Endothelial cell of umbilical vein (primary cell): ENCODE measurements at regions not wholly inside any gene's neighbourhood (a gene's known extent, or its start where the extent isn't known, plus 50 kb on each side); places are given as distances from the start of the nearest gene placed in this dataset.

Experiments used
- BruUV-seq: library from RNA; stranded (reverse); fragments of 400-500 nt; replicated peaks from 2 replicates; lab custom pipeline; 2021; lab: Mats Ljungman, UMichigan
- CTCF ChIA-PET: fragments of 300-600, 350-600 bp; sonication (Branson Sonifier 250); formaldehyde crosslinking; loops from one replicate; lab custom pipeline; 2021; ENCODE audit warnings: antibody characterized with exemption, inconsistent platforms; lab: Charles Lee
- POLR2A ChIA-PET: fragments of 300-600, 350-600 bp; sonication (Branson Sonifier 250); formaldehyde crosslinking; loops from one replicate; lab custom pipeline; 2021; ENCODE audit warnings: antibody characterized with exemption, inconsistent platforms; lab: Charles Lee
- DNase-seq: peaks from one replicate; pipeline ENCODE4 v3.0.0-alpha.2; 2011; ENCODE audit warnings: low read depth, low spot score
- FAIRE-seq: peaks from 2 replicates; lab custom pipeline; 2011; peaks lifted over from hg19 to GRCh38; lab: Jason Lieb, UNC
- H2AFZ ChIP-seq: 2 replicates; pipeline ENCODE4 v1.6.0; 2012; ENCODE audit warnings: low read depth, low read length, control low read depth, inconsistent platforms
- H3K27ac ChIP-seq: 2 replicates; pipeline ENCODE4 v1.5.1; 2011; ENCODE audit warnings: low read depth, mild to moderate bottlenecking, control low read depth, low read length, moderate library complexity; ENCODE audit not compliant: insufficient read depth
- H3K27me3 ChIP-seq, 2 experiments: 2 replicates each; pipeline versions ENCODE4 v1.6.0 to v1.6.1; 2011; ENCODE audit warnings: low read length in 2 of 2, mixed read lengths in 1 of 2; ENCODE audit not compliant: control insufficient read depth in 2 of 2, insufficient read depth in 2 of 2
- H3K36me3 ChIP-seq, 2 experiments: 2 replicates in 1 of 2; 3 replicates in 1 of 2; pipeline ENCODE4 v1.5.1; 2011; ENCODE audit warnings: low read length in 2 of 2, mild to moderate bottlenecking in 1 of 2, moderate library complexity in 1 of 2; ENCODE audit not compliant: control insufficient read depth in 2 of 2, insufficient read depth in 2 of 2; ENCODE audit errors: extremely low read depth in 1 of 2
- H3K4me1 ChIP-seq: 3 replicates; pipeline ENCODE4 v1.5.1; 2011; ENCODE audit warnings: mild to moderate bottlenecking, low read length; ENCODE audit not compliant: control insufficient read depth, insufficient read depth; ENCODE audit errors: extremely low read depth
- H3K4me2 ChIP-seq: 2 replicates; pipeline ENCODE4 v1.6.1; 2011; ENCODE audit warnings: low read length, control low read depth, mixed read lengths; ENCODE audit not compliant: insufficient read depth
- H3K4me3 ChIP-seq, 3 experiments: fragments of 200-600 bp in 1 of 3; sonication (generic), shearing (Covaris generic) in 1 of 3; replicated peaks in 1 of 3; 2 replicates each; pipeline ENCODE4 v1.5.1; 2011 to 2016; ENCODE audit warnings: control low read depth in 3 of 3, low read length in 3 of 3, mild to moderate bottlenecking in 2 of 3, inconsistent platforms in 1 of 3, low read depth in 1 of 3, moderate library complexity in 1 of 3; ENCODE audit not compliant: insufficient read depth in 1 of 3
- H3K79me2 ChIP-seq: 2 replicates; pipeline ENCODE4 v1.6.0; 2012; ENCODE audit warnings: low read length, inconsistent platforms; ENCODE audit not compliant: control insufficient read depth, insufficient read depth
- H3K9ac ChIP-seq: replicated peaks from 2 replicates; pipeline ENCODE3; 2011; ENCODE audit warnings: low read length, control low read depth; ENCODE audit not compliant: insufficient read depth; ENCODE audit errors: extremely low read depth
- H3K9me1 ChIP-seq: replicated peaks from 3 replicates; pipeline ENCODE4 v1.6.0; 2011; ENCODE audit warnings: mild to moderate bottlenecking, low read length; ENCODE audit not compliant: control insufficient read depth, insufficient read depth; ENCODE audit errors: extremely low read depth
- H3K9me3 ChIP-seq: replicated peaks from 2 replicates; pipeline ENCODE4 v1.5.1; 2012; ENCODE audit warnings: low read length, inconsistent platforms; ENCODE audit not compliant: control insufficient read depth, insufficient read depth
- H4K20me1 ChIP-seq: replicated peaks from 2 replicates; pipeline ENCODE3; 2011; ENCODE audit warnings: mild to moderate bottlenecking, low read length; ENCODE audit not compliant: control insufficient read depth, insufficient read depth; ENCODE audit errors: extremely low read depth
- EZH2 ChIP-seq: IDR thresholded peaks from 2 replicates; pipeline ENCODE4 v1.6.1; 2012; ENCODE audit warnings: borderline replicate concordance, low read depth, mild to moderate bottlenecking, moderate library complexity, low read length, inconsistent platforms; ENCODE audit not compliant: severe bottlenecking
- FOS ChIP-seq: IDR thresholded peaks from 2 replicates; pipeline ENCODE4 v1.6.1; 2011; ENCODE audit warnings: mild to moderate bottlenecking, low read length, moderate library complexity, borderline replicate concordance; ENCODE audit not compliant: insufficient read depth
- GATA2 ChIP-seq: IDR thresholded peaks from 2 replicates; pipeline ENCODE4 v1.7.0; 2011; ENCODE audit warnings: low read depth, mild to moderate bottlenecking, moderate library complexity, mixed read lengths, low read length; ENCODE audit not compliant: insufficient read length, insufficient read depth
- JUN ChIP-seq: IDR thresholded peaks from 2 replicates; pipeline ENCODE4 v1.6.1; 2011; ENCODE audit warnings: borderline replicate concordance, low read depth; ENCODE audit not compliant: insufficient read length, insufficient read depth
- MYC ChIP-seq: IDR thresholded peaks from one replicate; pipeline ENCODE4 v1.6.1; 2011; ENCODE audit warnings: mild to moderate bottlenecking, low read depth, low read length
- POLR2A ChIP-seq: IDR thresholded peaks from 2 replicates; pipeline ENCODE4 v1.6.1; 2012; ENCODE audit warnings: low read depth, mild to moderate bottlenecking, control low read depth, low read length
- POLR2AphosphoS5 ChIP-seq: IDR thresholded peaks from 2 replicates; pipeline ENCODE4 v1.6.1; 2012; ENCODE audit warnings: low read depth, mild to moderate bottlenecking, control low read depth, low read length, moderate library complexity; ENCODE audit not compliant: insufficient read depth
- dilution Hi-C: fragments of 300-500 bp; cut with MboI; formaldehyde crosslinking; loops from one replicate; pipeline ENCODE4 v1.15.0; 2019; ENCODE audit warnings: low sequenced_read_pairs; ENCODE audit not compliant: extremely low pct_ligation_motif_present
- intact Hi-C: fragments of 100-400 bp; cut with micrococcal nuclease; formaldehyde crosslinking; loops from one replicate; pipeline ENCODE4 v1.10.0; 2022
- TF ChIP-seq, protein P1 (sequence below), 2 donors: IDR thresholded peaks; 1 replicate in 1 of 2; 2 replicates in 1 of 2; pipeline ENCODE4 v1.5.1; 2011; ENCODE audit warnings: low read length in 2 of 2, mild to moderate bottlenecking in 2 of 2, moderate library complexity in 2 of 2, control low read depth in 1 of 2, inconsistent platforms in 1 of 2, low read depth in 1 of 2; ENCODE audit not compliant: insufficient read depth in 1 of 2; ENCODE audit errors: extremely low read depth in 1 of 2
- TF ChIP-seq, protein P2 (sequence below): IDR thresholded peaks from 2 replicates; pipeline ENCODE4 v1.6.1; 2011; ENCODE audit not compliant: insufficient read depth, insufficient read length

DNA sequence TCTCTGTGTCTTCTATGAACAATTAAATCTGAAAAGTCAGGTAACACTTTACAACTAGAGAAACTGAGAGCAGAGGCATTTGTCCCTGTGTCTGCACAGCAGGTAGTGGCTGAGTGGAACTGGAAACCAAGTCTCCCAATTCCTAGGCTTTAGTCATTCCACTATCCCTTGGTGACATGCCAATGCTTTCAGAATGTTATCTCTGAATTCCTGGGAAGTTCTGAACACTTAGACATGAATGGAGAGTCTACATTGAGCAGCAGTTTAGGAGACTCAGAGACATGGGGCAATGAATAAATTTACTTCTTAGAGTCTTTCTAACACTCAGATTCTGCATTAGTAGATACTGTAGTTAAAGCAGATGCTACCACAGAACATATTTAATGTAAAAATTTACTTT lies 94.8 kb upstream of the APC start:
- Histone ChIP-seq H3K9me1 (no peaks in the 10 kb centered on the region), H3K4me1 (no peaks in the 10 kb centered on the region), H3K79me2 (no peaks in the 10 kb centered on the region), H2AFZ (no peak overlapping the region), H3K27me3 (peaks cover 2 to 6% of the 10 kb centered on the region in 2 experiments), H3K9me3 (no peaks in the 10 kb centered on the region), H3K36me3 (no peaks in the 10 kb centered on the region), H3K9ac (no peak overlapping the region), H3K4me3 (no peak overlapping the region), H3K27ac (no peak overlapping the region), H4K20me1 (no peaks in the 10 kb centered on the region), H3K4me2 (no peak overlapping the region)
- DNase-seq, result no peak
- POLR2A ChIA-PET, result no interaction called here
- no TSS peak for BruUV-seq
- TF ChIP-seq POLR2A (no peak), JUN (no peak), POLR2AphosphoS5 (no peak), EZH2 (no peak)
- intact Hi-C loops, result no loop called here
- CTCF ChIA-PET, result no interaction called here
- no peak for FAIRE-seq
- dilution Hi-C loops, result no loop called here

DNA sequence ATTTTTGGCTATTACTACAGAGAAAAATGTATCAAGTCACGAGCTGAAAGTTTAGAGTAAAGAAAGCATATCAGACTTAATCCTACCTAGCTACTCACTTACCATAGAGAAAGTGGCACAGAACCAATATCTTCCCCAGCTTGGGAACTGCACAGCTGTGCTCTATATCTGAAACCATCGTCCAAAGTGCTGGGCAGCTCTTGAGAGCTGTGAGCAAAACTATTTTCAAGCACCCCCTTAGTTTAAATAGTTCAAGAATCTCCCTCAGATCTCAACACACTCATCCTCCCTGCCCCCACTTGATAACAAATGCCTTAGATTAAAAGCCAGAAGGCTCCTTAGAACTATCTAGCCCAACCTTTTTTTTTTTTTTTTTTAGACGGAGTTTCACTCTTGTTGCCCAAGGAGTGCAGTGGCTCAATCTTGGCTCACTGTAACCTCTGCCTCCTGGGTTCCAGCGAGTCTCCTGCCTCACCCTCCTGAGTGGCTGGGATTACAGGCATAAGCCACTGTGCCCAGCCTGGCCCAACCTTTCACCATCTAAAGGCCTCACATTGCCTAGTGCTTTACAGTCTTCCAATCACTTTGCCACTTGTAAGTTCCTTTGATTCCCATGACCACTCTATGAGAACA lies 94.2 kb upstream of the APC start:
- Histone ChIP-seq H3K27me3 (peaks cover 2 to 6% of the 10 kb centered on the region in 2 experiments), H3K79me2 (no peaks in the 10 kb centered on the region), H3K4me1 (no peaks in the 10 kb centered on the region), H3K9me1 (no peaks in the 10 kb centered on the region), H3K27ac (no peak overlapping the region), H3K36me3 (no peaks in the 10 kb centered on the region), H4K20me1 (no peaks in the 10 kb centered on the region), H3K9ac (no peak overlapping the region), H3K4me3 (no peak overlapping the region), H2AFZ (no peak overlapping the region), H3K4me2 (no peak overlapping the region), H3K9me3 (no peaks in the 10 kb centered on the region)
- ChIA-PET CTCF (no interaction called here), POLR2A (no interaction called here)
- dilution Hi-C loops, result no loop called here
- FAIRE-seq (no peak), DNase-seq (no peak)
- BruUV-seq, result no TSS peak
- intact Hi-C loops, result no loop called here
- TF ChIP-seq, protein P1, sequence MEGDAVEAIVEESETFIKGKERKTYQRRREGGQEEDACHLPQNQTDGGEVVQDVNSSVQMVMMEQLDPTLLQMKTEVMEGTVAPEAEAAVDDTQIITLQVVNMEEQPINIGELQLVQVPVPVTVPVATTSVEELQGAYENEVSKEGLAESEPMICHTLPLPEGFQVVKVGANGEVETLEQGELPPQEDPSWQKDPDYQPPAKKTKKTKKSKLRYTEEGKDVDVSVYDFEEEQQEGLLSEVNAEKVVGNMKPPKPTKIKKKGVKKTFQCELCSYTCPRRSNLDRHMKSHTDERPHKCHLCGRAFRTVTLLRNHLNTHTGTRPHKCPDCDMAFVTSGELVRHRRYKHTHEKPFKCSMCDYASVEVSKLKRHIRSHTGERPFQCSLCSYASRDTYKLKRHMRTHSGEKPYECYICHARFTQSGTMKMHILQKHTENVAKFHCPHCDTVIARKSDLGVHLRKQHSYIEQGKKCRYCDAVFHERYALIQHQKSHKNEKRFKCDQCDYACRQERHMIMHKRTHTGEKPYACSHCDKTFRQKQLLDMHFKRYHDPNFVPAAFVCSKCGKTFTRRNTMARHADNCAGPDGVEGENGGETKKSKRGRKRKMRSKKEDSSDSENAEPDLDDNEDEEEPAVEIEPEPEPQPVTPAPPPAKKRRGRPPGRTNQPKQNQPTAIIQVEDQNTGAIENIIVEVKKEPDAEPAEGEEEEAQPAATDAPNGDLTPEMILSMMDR (IDR thresholded peaks at IDR 0.05; ENCODE audit: extremely low read depth in 1 of 2, insufficient read depth in 1 of 2, low read depth in 1 of 2, low read length in 2 of 2), result no peak
- TF ChIP-seq FOS (no peak), EZH2 (no peak), GATA2 (no peak), MYC (no peak), POLR2A (no peak), POLR2AphosphoS5 (no peak), JUN (no peak)
- TF ChIP-seq, protein P2, sequence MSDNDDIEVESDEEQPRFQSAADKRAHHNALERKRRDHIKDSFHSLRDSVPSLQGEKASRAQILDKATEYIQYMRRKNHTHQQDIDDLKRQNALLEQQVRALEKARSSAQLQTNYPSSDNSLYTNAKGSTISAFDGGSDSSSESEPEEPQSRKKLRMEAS, result no peak
